ENCODE measurements at regions not wholly inside any gene's neighbourhood (a gene's known extent, or its start where the extent isn't known, plus 50 kb on each side); places are given as distances from the start of the nearest gene placed in this dataset.

DNA sequence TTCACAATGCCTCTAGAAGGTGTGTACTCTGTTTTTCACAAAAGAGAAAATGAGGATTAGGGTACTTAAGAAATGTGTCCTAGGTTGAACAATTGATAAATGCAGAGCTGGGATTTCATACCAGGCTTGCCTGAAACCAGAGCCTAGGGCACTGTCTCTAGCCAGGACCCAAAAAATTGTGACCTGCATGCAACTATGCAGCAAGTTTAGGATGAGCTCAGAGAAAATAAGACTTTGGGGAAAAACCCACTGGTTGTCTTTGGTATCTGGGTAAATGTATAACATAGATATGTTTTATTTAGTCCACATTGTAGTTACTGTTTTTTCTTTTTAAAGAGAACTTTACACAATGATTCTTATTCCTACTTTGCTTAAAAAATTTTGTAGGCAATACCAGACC, 177.1 kb upstream of the SEMA6A start:
- DNase-seq (ENCODE audit: low read depth) = no peak
- H3K4me3 ChIP-seq (ENCODE audit: low read depth, low read length) = no peak overlapping the region
- TF ChIP-seq, protein P1, sequence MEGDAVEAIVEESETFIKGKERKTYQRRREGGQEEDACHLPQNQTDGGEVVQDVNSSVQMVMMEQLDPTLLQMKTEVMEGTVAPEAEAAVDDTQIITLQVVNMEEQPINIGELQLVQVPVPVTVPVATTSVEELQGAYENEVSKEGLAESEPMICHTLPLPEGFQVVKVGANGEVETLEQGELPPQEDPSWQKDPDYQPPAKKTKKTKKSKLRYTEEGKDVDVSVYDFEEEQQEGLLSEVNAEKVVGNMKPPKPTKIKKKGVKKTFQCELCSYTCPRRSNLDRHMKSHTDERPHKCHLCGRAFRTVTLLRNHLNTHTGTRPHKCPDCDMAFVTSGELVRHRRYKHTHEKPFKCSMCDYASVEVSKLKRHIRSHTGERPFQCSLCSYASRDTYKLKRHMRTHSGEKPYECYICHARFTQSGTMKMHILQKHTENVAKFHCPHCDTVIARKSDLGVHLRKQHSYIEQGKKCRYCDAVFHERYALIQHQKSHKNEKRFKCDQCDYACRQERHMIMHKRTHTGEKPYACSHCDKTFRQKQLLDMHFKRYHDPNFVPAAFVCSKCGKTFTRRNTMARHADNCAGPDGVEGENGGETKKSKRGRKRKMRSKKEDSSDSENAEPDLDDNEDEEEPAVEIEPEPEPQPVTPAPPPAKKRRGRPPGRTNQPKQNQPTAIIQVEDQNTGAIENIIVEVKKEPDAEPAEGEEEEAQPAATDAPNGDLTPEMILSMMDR (IDR thresholded peaks at IDR 0.05; ENCODE audit: insufficient read depth, low read depth, low read length) = no peak

DNA sequence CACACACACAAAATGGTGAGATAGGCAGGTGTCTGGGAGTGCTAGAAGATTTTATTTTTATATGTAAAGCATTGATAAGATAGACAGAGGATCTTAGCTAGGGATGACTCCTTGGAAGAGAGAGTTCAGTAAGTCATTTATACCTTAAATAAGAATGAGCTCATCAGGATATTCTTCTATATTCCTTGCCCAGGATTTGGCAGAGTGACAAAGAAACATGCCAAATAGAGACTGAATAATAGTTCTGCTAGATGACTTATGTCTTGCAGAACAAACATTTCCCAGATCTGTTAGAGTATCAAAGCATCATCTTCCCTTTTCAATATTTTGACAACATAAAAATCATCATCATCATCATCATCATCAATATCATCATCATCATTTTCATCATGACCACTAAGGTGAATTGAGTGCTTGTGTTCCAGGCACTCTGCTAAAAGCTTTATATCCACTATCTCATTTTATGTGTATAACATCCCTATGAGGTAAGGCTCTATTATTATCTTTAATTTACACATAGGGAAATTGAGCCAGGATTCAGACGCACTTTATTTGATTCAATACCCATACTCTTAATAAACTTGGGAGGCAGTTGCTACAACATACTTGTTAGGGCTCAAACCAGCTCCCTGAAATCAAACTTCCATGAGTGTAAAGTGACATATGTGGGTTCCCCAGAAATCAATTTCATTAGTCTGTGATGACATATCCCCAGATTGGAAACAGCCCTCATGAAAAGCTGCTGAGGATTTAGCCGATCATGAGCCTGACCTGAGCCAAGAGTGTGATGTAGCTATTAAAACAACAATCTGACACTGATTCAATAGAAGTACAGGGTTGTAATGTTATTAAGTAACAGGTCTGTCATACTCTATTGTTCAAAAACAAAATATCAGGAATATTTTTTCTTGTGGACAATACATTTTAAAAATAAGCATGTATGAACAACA, 176.3 kb upstream of the SEMA6A start:
- TF ChIP-seq, protein P1 (IDR thresholded peaks at IDR 0.05; ENCODE audit: insufficient read depth, low read depth, low read length) = no peak
- no peak for DNase-seq (ENCODE audit: low read depth)
- no peak overlapping the region for H3K4me3 ChIP-seq (ENCODE audit: low read depth, low read length)

DNA sequence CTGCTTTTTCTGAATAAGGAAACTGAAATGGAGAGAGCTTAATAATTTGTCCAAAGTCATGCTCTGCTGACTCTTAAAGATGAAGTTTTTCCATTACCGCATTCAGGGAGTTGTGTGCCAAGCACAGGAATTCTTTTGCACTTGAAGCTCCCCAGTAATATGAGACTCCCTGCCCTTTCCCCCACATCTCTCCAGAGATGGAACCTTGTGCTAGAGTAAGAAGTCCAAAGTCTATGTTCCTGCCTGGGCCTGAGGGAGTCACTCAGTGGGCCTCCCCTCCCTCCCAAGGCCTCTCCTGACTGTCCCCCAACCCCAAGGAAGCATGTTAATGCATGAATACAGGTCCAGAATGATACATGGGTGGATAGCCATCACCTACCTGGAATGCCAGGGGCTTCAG, 173.3 kb upstream of the SEMA6A start:
- H3K4me3 ChIP-seq (ENCODE audit: low read depth, low read length) = no peak overlapping the region
- TF ChIP-seq, protein P1 (IDR thresholded peaks at IDR 0.05; ENCODE audit: insufficient read depth, low read depth, low read length) = no peak
- no peak for DNase-seq (ENCODE audit: low read depth)

DNA sequence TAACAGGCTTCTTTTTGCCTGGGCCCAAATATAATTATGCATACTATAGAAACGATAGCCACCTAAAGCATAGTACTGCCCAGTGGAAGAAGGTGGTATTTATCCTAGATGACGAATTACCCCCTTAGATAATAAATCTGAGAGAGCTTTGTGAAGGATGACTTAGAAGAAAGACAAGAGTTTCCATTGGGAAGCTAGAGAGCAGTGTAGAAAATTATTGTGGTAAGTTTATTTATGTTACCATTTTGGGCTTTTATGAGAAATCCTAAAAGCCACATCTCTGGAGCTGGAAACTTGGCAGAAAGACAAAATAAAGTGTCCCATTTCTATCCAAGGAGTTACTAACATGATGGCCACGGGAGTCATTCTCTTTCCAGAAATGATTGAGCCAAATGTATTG, 172.0 kb upstream of the SEMA6A start:
- TF ChIP-seq, protein P1 (IDR thresholded peaks at IDR 0.05; ENCODE audit: insufficient read depth, low read depth, low read length) = no peak
- H3K4me3 ChIP-seq (ENCODE audit: low read depth, low read length) = no peak overlapping the region
- DNase-seq (ENCODE audit: low read depth) = no peak

DNA sequence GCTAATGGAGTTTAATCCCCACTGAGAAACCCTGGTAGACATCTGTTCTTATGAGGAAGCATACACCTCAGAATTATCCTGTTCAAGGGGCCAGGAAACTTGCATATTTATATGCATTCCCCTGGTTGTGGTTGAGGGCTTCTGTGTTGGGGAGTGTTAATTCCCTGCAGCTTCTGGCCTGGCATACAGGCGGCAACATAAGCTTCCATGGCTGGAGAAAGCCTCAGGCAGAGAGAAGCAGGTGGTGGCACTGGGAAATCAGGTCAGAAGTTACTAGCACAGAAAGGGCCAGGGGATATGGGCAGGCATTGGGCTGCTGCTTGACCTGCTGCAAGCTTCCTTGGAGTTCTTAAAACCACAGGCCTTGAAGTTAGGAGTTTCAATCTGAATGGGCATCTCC, 166.1 kb upstream of the SEMA6A start:
- no peak for DNase-seq (ENCODE audit: low read depth)
- TF ChIP-seq, protein P1 (IDR thresholded peaks at IDR 0.05; ENCODE audit: insufficient read depth, low read depth, low read length) = no peak
- no peak overlapping the region for H3K4me3 ChIP-seq (ENCODE audit: low read depth, low read length)

DNA sequence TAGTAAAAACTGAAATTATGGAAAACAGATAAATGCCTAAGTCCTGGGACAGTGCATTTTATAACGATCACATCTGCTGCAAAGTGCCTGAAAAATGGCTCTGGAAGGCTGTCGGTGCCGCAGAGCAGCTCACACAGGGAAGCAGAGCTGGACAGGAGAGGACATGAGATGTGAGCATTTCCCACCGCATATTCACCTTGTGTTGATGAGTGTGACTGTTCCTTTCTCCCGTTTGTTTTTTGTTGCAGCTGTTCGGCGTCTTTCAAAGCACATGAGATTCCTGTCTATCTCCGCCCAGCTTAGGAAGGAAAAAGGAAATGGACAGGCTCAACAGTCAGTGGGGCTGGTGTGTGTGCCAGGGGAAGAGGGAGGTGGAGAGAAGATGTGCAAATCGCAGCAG, 164.9 kb upstream of the SEMA6A start:
- no peak for DNase-seq (ENCODE audit: low read depth)
- TF ChIP-seq, protein P1 (IDR thresholded peaks at IDR 0.05; ENCODE audit: insufficient read depth, low read depth, low read length) = no peak
- H3K4me3 ChIP-seq (ENCODE audit: low read depth, low read length) = no peak overlapping the region
